Cardiac muscle cell (in vitro differentiated cells and primary cell): ENCODE measurements at regions not wholly inside any gene's neighbourhood (a gene's known extent, or its start where the extent isn't known, plus 50 kb on each side); places are given as distances from the start of the nearest gene placed in this dataset.

Source experiments
- DNase-seq, 2 donors: peaks; one replicate each; pipeline versions ENCODE4 v3.0.0 to v3.0.0-alpha.2; 2010 to 2017; ENCODE audit warnings: low read depth in 1 of 2, low spot score in 1 of 2
- H3K27ac ChIP-seq: fragments of 200-600 bp; sonication (generic); 2 replicates; pipeline ENCODE4 v1.5.1; 2016
- H3K27me3 ChIP-seq: fragments of 200-600 bp; sonication (generic); 2 replicates; pipeline ENCODE4 v1.6.0; 2016; ENCODE audit warnings: control low read depth
- H3K36me3 ChIP-seq: fragments of 200-600 bp; sonication (generic); 2 replicates; pipeline ENCODE4 v1.5.1; 2016; ENCODE audit warnings: control low read depth
- H3K4me1 ChIP-seq: fragments of 200-600 bp; sonication (generic); 2 replicates; pipeline ENCODE4 v1.8.1; 2017; ENCODE audit warnings: low read depth, mild to moderate bottlenecking, mixed run types
- H3K4me3 ChIP-seq: fragments of 200-600 bp; sonication (generic); 2 replicates; pipeline ENCODE4 v1.5.1; 2016; ENCODE audit warnings: mild to moderate bottlenecking
- H3K9me3 ChIP-seq: fragments of 200-600 bp; sonication (generic); 2 replicates; pipeline ENCODE4 v1.5.1; 2017; ENCODE audit warnings: low read depth, mild to moderate bottlenecking, control low read depth
- TF ChIP-seq, protein P1 (sequence below): IDR thresholded peaks from 2 replicates; pipeline ENCODE4 v1.5.1; 2012; ENCODE audit warnings: low read depth, mild to moderate bottlenecking, low read length

GRCh38 chr4:19806865-19807264 lies 444.8 kb upstream of the SLIT2 start:
- TF ChIP-seq, protein P1, sequence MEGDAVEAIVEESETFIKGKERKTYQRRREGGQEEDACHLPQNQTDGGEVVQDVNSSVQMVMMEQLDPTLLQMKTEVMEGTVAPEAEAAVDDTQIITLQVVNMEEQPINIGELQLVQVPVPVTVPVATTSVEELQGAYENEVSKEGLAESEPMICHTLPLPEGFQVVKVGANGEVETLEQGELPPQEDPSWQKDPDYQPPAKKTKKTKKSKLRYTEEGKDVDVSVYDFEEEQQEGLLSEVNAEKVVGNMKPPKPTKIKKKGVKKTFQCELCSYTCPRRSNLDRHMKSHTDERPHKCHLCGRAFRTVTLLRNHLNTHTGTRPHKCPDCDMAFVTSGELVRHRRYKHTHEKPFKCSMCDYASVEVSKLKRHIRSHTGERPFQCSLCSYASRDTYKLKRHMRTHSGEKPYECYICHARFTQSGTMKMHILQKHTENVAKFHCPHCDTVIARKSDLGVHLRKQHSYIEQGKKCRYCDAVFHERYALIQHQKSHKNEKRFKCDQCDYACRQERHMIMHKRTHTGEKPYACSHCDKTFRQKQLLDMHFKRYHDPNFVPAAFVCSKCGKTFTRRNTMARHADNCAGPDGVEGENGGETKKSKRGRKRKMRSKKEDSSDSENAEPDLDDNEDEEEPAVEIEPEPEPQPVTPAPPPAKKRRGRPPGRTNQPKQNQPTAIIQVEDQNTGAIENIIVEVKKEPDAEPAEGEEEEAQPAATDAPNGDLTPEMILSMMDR: no peak
- H3K27ac ChIP-seq: no peak overlapping the region
- no peaks in the 10 kb centered on the region for H3K9me3 ChIP-seq
- DNase-seq: peak in 1 of 2 donors; percentile 14
- no peaks in the 10 kb centered on the region for H3K27me3 ChIP-seq
- H3K36me3 ChIP-seq: no peaks in the 10 kb centered on the region
- H3K4me1 ChIP-seq: peaks cover 12% of the 10 kb centered on the region
- no peak overlapping the region for H3K4me3 ChIP-seq

- Histone ChIP-seq H3K27me3 (no peaks in the 10 kb centered on the region), H3K4me3 (no peak overlapping the region), H3K27ac (no peak overlapping the region), H3K9me3 (no peaks in the 10 kb centered on the region), H3K4me1 (no peaks in the 10 kb centered on the region), H3K36me3 (no peaks in the 10 kb centered on the region)
- no peak for DNase-seq
- TF ChIP-seq, protein P1: no peak
These were observed 448.3 kb upstream of the SLIT2 start for GRCh38 chr4:19803406-19803805.

DNA sequence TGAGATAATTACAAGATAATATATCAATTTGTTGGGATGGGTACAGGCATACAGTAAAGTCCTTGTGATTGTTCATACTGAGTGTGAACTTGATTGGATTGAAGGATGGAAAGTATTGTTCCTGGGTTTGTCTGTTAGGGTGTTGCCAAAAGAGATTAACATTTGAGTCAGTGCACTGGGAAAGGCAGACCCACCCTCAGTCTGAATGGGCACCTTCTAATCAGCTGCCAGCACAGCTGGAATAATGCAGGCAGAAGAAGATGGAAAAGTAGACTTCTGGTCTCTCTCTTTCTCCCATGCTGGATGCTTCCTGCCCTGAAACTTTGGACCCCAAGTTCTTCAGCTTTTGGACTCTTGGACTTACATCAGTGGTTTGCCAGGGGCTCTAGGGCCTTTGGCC lies 457.9 kb upstream of the SLIT2 start:
- no peak overlapping the region for H3K27ac ChIP-seq
- H3K9me3 ChIP-seq: no peaks in the 10 kb centered on the region
- no peaks in the 10 kb centered on the region for H3K36me3 ChIP-seq
- no peaks in the 10 kb centered on the region for H3K27me3 ChIP-seq
- H3K4me3 ChIP-seq: no peak overlapping the region
- H3K4me1 ChIP-seq: no peaks in the 10 kb centered on the region
- TF ChIP-seq, protein P1: no peak
- DNase-seq: no peak

GRCh38 chr4:19791422-19792123 lies 460.1 kb upstream of the SLIT2 start:
- DNase-seq: peak in 1 of 2 donors; percentile 59
- Histone ChIP-seq H3K9me3 (no peaks in the 10 kb centered on the region), H3K4me3 (no peak overlapping the region), H3K27me3 (no peaks in the 10 kb centered on the region), H3K27ac (no peak overlapping the region), H3K4me1 (no peaks in the 10 kb centered on the region), H3K36me3 (no peaks in the 10 kb centered on the region)
- TF ChIP-seq, protein P1: peak; percentile 29

- no peaks in the 10 kb centered on the region for H3K27me3 ChIP-seq
- H3K4me1 ChIP-seq: no peaks in the 10 kb centered on the region
- no peaks in the 10 kb centered on the region for H3K36me3 ChIP-seq
- H3K27ac ChIP-seq: no peak overlapping the region
- H3K9me3 ChIP-seq: peaks cover 6% of the 10 kb centered on the region
- TF ChIP-seq, protein P1: no peak
- no peak for DNase-seq
- H3K4me3 ChIP-seq: no peak overlapping the region
These were observed 465.1 kb upstream of the SLIT2 start for GRCh38 chr4:19786616-19787015.
